Neural cell (in vitro differentiated cells): ENCODE measurements at regions not wholly inside any gene's neighbourhood (a gene's known extent, or its start where the extent isn't known, plus 50 kb on each side); places are given as distances from the start of the nearest gene placed in this dataset.

Experiments
- EP300 ChIP-seq: fragments of 450-650 bp; conservative IDR thresholded peaks from 2 replicates; pipeline ENCODE4 v1.6.1; 2014; ENCODE audit warnings: antibody characterized with exemption, mild to moderate bottlenecking, moderate library complexity; ENCODE audit not compliant: poor library complexity, severe bottlenecking
- EZH2 ChIP-seq: fragments of 200-600, 300-800 bp; shearing (Covaris generic), sonication (generic); IDR thresholded peaks from 2 replicates; pipeline ENCODE4 v1.6.1; 2014; ENCODE audit warnings: antibody characterized with exemption, low read length, borderline replicate concordance, mild to moderate bottlenecking; ENCODE audit not compliant: insufficient read depth, poor library complexity, severe bottlenecking
- POLR2AphosphoS5 ChIP-seq: IDR thresholded peaks from 2 replicates; pipeline ENCODE4 v1.6.1; 2012
- TF ChIP-seq, protein P1 (sequence below): fragments of 450-650 bp; IDR thresholded peaks from 2 replicates; pipeline ENCODE4 v1.5.1; 2014; ENCODE audit warnings: antibody characterized with exemption, mild to moderate bottlenecking, moderate library complexity; ENCODE audit not compliant: poor library complexity, severe bottlenecking
- TF ChIP-seq, protein P2 (sequence below): IDR thresholded peaks from 2 replicates; pipeline ENCODE4 v1.6.1; 2012; ENCODE audit warnings: borderline replicate concordance

GRCh38 chr18:39698436-39698835 lies 2132.8 kb upstream of the CELF4 start:
- TF ChIP-seq, protein P1, sequence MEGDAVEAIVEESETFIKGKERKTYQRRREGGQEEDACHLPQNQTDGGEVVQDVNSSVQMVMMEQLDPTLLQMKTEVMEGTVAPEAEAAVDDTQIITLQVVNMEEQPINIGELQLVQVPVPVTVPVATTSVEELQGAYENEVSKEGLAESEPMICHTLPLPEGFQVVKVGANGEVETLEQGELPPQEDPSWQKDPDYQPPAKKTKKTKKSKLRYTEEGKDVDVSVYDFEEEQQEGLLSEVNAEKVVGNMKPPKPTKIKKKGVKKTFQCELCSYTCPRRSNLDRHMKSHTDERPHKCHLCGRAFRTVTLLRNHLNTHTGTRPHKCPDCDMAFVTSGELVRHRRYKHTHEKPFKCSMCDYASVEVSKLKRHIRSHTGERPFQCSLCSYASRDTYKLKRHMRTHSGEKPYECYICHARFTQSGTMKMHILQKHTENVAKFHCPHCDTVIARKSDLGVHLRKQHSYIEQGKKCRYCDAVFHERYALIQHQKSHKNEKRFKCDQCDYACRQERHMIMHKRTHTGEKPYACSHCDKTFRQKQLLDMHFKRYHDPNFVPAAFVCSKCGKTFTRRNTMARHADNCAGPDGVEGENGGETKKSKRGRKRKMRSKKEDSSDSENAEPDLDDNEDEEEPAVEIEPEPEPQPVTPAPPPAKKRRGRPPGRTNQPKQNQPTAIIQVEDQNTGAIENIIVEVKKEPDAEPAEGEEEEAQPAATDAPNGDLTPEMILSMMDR, result no peak
- TF ChIP-seq, protein P2, sequence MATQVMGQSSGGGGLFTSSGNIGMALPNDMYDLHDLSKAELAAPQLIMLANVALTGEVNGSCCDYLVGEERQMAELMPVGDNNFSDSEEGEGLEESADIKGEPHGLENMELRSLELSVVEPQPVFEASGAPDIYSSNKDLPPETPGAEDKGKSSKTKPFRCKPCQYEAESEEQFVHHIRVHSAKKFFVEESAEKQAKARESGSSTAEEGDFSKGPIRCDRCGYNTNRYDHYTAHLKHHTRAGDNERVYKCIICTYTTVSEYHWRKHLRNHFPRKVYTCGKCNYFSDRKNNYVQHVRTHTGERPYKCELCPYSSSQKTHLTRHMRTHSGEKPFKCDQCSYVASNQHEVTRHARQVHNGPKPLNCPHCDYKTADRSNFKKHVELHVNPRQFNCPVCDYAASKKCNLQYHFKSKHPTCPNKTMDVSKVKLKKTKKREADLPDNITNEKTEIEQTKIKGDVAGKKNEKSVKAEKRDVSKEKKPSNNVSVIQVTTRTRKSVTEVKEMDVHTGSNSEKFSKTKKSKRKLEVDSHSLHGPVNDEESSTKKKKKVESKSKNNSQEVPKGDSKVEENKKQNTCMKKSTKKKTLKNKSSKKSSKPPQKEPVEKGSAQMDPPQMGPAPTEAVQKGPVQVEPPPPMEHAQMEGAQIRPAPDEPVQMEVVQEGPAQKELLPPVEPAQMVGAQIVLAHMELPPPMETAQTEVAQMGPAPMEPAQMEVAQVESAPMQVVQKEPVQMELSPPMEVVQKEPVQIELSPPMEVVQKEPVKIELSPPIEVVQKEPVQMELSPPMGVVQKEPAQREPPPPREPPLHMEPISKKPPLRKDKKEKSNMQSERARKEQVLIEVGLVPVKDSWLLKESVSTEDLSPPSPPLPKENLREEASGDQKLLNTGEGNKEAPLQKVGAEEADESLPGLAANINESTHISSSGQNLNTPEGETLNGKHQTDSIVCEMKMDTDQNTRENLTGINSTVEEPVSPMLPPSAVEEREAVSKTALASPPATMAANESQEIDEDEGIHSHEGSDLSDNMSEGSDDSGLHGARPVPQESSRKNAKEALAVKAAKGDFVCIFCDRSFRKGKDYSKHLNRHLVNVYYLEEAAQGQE, result no peak
- TF ChIP-seq EZH2 (no peak), POLR2AphosphoS5 (no peak), EP300 (no peak)
